Choroid plexus epithelial cell (primary cell): ENCODE measurements at regions not wholly inside any gene's neighbourhood (a gene's known extent, or its start where the extent isn't known, plus 50 kb on each side); places are given as distances from the start of the nearest gene placed in this dataset.

Experiments used
- DNase-seq: peaks from one replicate; pipeline ENCODE4 v3.0.0-alpha.2; 2010; ENCODE audit warnings: low read depth
- H3K4me3 ChIP-seq: 2 replicates; pipeline ENCODE4 v1.5.1; 2011; ENCODE audit warnings: low read depth, mild to moderate bottlenecking, control low read depth, low read length, moderate library complexity
- TF ChIP-seq, protein P1 (sequence below): conservative IDR thresholded peaks from 2 replicates; pipeline ENCODE4 v1.5.1; 2011; ENCODE audit warnings: low read depth, mild to moderate bottlenecking, control low read depth, inconsistent platforms, low read length, moderate library complexity

DNA sequence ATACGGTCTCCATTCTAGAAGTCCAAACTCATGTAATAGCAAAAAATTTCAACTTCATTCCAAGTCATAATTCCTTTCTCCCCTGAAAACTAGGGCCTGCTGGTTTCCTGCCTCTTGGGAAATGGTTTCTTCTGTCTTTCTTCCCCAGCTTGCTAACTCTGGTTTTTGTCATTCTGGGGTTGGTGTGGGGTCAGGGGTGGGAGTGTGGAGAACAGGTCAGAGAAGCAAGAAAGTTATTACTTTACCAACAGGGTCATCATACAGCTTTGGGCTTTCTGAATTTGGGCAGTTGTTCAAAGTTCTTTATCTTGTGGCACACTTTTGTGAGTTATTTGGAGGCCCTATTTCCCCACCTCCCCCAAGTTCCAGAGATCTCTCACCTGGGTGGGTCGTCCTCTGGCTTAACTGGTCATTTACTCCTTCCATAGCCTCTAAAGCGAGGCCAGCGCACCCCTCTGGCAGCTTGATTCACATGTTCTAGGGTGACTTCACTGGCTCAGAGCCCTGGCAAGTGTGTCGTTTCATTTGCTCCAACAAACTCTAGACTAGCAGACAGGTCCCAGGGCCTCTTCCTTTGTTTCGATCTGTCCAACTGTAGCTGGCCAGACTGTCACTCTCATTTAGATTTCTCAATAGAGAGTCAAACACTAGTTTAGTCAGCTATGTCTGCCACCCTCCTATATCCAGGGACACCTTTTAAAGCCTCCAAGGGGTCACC is 161.2 kb downstream of the JCAD start:
- no peak overlapping the region for H3K4me3 ChIP-seq
- TF ChIP-seq, protein P1, sequence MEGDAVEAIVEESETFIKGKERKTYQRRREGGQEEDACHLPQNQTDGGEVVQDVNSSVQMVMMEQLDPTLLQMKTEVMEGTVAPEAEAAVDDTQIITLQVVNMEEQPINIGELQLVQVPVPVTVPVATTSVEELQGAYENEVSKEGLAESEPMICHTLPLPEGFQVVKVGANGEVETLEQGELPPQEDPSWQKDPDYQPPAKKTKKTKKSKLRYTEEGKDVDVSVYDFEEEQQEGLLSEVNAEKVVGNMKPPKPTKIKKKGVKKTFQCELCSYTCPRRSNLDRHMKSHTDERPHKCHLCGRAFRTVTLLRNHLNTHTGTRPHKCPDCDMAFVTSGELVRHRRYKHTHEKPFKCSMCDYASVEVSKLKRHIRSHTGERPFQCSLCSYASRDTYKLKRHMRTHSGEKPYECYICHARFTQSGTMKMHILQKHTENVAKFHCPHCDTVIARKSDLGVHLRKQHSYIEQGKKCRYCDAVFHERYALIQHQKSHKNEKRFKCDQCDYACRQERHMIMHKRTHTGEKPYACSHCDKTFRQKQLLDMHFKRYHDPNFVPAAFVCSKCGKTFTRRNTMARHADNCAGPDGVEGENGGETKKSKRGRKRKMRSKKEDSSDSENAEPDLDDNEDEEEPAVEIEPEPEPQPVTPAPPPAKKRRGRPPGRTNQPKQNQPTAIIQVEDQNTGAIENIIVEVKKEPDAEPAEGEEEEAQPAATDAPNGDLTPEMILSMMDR, result no peak
- DNase-seq, result no peak

DNA sequence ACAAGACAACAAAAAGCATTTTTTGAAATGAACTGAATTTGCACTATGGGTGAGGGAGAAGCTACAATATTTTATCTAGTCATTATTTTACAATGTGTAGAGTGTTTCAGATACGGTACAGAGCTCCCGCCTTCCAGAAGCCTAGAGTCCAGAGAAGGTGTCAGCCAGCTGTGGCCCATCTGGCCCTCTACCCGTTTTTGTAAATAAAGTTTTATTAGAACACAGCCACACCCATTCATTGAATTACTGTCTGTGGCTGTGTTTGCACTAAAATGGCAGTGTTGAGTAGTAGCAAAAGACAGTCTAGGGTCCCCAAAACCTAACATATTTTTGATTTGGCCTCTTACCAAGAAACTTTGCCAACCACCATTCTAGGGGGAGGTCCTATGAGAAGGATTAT is 162.0 kb downstream of the JCAD start:
- TF ChIP-seq, protein P1, result no peak
- no peak overlapping the region for H3K4me3 ChIP-seq
- DNase-seq, result no peak

DNA sequence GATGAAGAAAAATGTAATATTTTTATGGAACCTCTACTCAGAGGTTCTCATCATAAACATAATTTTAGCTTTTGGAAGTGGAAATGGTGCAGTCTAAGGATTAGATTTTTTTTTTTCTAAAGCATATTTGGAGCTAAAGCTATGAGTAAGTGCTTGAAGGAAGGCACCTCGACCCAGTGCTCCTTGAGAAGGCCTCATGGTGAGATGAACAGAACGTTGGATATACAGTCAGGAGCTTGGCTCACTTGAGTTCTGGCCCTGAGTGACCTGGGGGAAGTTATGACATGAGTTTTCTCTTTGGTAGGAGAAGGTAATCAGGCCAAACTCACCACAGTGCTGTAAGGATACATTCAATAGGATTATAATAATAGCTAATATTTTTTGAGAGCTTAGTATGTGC is 163.3 kb downstream of the JCAD start:
- DNase-seq, result peak; percentile 93
- TF ChIP-seq, protein P1, result no peak
- no peak overlapping the region for H3K4me3 ChIP-seq

DNA sequence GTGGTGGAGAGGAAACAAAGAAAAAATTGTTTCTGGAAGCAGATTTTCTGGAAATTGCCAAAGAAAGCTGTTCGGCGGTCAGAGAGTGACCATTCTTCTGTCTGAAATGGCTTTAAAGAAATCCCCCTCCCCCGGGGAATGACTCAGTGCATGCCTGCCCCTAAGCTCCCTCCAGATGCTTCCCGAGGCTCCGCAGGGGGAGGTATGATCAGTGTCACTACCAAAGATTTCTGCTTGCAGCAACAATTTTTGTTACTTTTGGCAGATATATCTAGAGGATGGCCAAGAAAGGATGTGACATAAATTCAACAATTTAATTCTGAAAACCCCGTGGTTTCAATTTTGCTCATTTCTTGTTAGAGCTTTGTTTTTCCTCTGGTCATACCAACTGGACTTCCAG is 163.9 kb downstream of the JCAD start:
- TF ChIP-seq, protein P1, result no peak
- H3K4me3 ChIP-seq, result no peak overlapping the region
- DNase-seq, result peak; percentile 97

DNA sequence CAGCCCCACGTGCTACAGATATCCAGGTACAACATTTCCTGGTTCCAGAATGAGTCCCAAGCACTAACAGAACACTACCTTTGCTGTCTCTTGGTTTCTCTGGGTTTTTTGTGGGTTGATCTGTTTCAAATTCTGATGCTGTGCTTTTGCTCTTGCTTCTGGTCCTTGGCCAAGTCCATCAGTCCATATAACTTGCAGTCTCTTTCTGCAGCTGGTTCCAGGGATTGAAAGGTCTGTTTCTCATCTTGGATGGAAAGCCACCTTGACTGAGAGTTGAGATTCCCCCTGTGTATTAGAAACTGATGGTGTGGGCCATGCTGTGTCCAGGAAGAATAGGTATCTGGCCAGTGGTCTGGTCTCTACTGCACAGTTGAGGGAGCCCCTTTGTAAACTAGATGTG is 171.1 kb downstream of the JCAD start:
- no peak for DNase-seq
- TF ChIP-seq, protein P1, result no peak
- H3K4me3 ChIP-seq, result no peak overlapping the region

DNA sequence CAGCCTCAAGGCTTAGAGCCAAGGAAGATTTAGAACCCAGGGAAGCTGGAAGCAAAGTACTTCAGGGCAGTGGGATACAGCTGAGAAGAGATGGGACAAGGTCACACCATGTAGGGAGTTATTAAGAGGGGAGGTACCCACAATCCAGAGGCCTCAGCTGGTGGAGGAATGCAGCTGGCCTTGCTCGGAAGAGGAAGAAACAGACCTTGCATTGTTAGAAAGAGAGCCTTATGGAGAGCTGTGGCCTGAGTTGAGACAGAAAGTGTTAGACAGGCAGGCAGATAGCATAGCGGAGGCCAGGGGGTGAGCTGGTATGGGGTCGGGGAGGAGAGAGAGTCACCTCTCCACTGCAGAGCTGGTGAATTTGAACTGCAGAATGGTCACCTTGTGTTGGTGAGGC is 173.1 kb downstream of the JCAD start:
- no peak for DNase-seq
- no peak overlapping the region for H3K4me3 ChIP-seq
- TF ChIP-seq, protein P1, result no peak

DNA sequence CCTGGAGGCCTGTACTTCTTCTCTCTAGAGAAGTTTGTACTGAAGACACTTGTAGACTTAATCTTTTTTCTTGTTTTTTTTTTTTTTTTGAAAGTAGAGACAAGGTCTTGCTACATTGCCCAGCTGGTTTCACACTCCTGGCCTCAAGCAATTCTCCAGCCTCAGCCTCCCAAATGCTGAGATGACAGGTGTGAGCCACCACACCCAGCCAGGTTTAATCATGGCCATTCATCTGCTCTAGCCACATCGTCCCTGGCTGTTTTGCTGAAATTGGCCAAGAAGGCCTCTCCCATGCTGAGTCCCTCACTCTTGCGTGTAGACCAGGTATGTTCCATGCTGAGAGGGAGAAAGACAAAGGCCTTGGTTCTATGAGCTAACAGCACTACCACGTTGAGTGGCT is 176.2 kb downstream of the JCAD start:
- no peak for DNase-seq
- H3K4me3 ChIP-seq, result no peak overlapping the region
- TF ChIP-seq, protein P1, result no peak
